Activated T-helper 1 cell treated with anti-CD3 and anti-CD28 coated beads, Interleukin-12 subunit alpha, Interleukin-12 subunit beta, Interleukin-2, Interleukin-4 antibody, amounts not matched to agents 30 ng/mL and 10 ng/mL and 1 ng/mL, durations not matched to agents 14 hours and 24 hours and 36 hours (primary cell): ENCODE measurements at regions not wholly inside any gene's neighbourhood (a gene's known extent, or its start where the extent isn't known, plus 50 kb on each side); places are given as distances from the start of the nearest gene placed in this dataset.

ENCODE experiments used
- DNase-seq: peaks from one replicate; pipeline ENCODE4 v3.0.0; 2021; ENCODE audit warnings: low spot score
- H3K27ac Mint-ChIP-seq: one replicate; pipeline ENCODE4 v1.8.0; 2021; ENCODE audit warnings: mild to moderate bottlenecking, mixed read lengths
- H3K27me3 Mint-ChIP-seq: one replicate; pipeline ENCODE4 v1.8.0; 2022; ENCODE audit warnings: mild to moderate bottlenecking, moderate library complexity, mixed read lengths; ENCODE audit not compliant: insufficient read depth
- H3K36me3 Mint-ChIP-seq: one replicate; pipeline ENCODE4 v1.8.0; 2021; ENCODE audit warnings: low read depth, mixed read lengths
- H3K4me1 Mint-ChIP-seq: one replicate; pipeline ENCODE4 v1.8.0; 2021; ENCODE audit warnings: low read depth, mixed read lengths
- H3K4me3 Mint-ChIP-seq: one replicate; pipeline ENCODE4 v1.8.0; 2021; ENCODE audit warnings: mild to moderate bottlenecking, moderate library complexity, mixed read lengths
- H3K9me3 Mint-ChIP-seq: one replicate; pipeline ENCODE4 v1.8.0; 2021; ENCODE audit warnings: mixed read lengths
- intact Hi-C: fragments of 100-400 bp; cut with micrococcal nuclease; formaldehyde crosslinking; loops from one replicate; pipeline ENCODE4 v1.15.1; 2024

DNA sequence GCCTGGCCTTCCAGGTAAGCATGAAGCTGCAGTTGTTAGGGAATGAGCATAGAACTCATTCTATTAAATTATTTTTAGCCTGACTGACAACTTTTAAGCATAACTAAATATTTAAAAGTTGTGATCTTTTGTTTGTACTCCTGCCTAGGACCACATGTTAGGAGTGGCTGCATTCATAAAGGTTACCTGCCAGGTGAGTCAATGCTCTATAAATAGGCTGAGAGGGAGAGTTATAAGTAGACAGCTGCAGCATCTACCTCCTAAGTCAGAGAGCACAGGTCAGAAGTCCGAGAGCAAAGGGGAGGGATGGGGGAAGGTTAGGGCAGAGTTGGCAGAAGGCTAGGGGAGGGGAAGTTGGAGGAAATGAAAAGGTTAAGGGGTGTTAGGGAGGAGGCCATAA lies 292.4 kb upstream of the TLE4 start:
- no peak for DNase-seq
- Mint-ChIP-seq H3K36me3 (no peaks in the 10 kb centered on the region), H3K4me3 (no peak overlapping the region), H3K27me3 (peaks cover under 1% of the 10 kb centered on the region), H3K27ac (no peak overlapping the region), H3K4me1 (no peaks in the 10 kb centered on the region), H3K9me3 (no peaks in the 10 kb centered on the region)
- intact Hi-C loops: loop anchor here (5.0 kb wide), 1 partner anchor 1728 kb away; no protein-coding TSS in a partner anchor

DNA sequence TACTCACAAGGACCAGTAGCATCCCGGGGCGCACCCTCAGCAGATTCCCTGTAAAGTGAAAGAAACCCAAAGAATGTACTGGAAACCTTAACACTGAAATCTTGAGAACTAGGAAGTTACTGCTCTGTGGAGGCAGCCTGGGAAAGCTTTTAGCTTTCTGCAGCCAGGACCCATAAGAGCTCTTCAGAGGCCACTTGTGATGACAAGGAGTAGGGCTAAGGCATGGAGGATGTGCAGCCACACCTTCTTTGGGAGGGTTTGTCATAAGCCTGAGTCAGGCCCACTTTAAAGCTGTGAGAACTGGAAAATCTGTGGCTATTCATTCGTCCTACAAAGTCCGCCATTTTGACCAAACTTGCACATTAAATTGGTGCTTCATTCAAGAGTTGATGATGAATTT lies 291.1 kb upstream of the TLE4 start:
- intact Hi-C loops: no loop called here
- Mint-ChIP-seq H3K36me3 (no peaks in the 10 kb centered on the region), H3K4me1 (no peaks in the 10 kb centered on the region), H3K27me3 (no peaks in the 10 kb centered on the region), H3K9me3 (no peaks in the 10 kb centered on the region), H3K4me3 (no peak overlapping the region), H3K27ac (no peak overlapping the region)
- no peak for DNase-seq

DNA sequence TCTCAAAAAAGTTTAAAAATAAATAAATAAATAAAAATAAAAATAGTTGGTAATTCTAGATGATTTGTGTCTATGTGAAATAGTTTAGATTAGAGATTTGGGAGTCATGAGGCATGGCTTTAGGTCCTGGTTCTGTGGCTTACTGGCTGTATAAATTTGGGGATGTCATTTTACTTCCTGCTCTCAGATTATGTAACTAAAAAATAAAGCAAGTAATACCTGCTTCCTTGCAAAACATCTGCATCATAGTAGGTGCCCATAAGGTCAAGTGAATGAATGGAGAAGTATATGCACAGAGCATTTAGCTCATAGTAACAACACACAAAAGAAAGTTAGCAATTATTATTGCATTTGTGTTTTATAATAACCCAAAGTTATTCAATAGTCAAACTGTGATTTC lies 287.7 kb upstream of the TLE4 start:
- intact Hi-C loops: no loop called here
- Mint-ChIP-seq H3K27ac (no peak overlapping the region), H3K36me3 (no peaks in the 10 kb centered on the region), H3K27me3 (no peaks in the 10 kb centered on the region), H3K4me3 (no peak overlapping the region), H3K9me3 (no peaks in the 10 kb centered on the region), H3K4me1 (no peaks in the 10 kb centered on the region)
- no peak for DNase-seq

DNA sequence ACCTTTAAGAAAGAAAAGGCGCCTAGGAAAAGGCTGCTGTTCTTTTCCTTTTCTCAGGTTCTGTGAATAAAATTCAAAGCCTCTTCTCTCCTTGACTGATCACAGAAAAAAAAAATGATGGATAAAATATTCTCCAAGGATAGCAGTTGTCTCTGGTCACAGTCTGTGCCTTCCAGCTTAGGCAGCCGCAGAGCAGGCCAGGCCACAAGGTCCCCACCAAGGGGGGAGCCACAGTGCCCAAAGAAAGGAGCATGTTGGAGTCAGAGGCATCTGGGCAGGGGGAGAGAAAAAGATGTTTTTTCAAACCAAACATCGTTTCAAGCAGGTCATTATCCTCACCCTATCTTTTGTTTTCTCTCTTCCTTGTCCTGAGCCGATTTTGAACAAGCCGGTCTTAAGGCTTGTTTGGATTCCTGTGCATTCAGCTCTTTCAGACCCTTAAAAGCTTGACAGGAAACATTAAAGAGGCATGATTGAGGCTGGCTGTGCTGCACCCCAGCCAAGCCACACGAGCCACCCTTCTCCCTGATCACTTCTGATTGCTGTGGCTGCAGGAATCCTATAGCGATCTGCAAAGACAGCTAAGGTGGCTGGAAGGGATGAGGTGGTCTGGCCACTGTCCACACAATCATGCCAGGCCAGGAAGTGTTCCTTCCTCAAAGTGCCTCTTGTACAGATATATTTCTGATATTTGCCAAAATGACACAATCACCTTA lies 284.6 kb upstream of the TLE4 start:
- H3K27me3 Mint-ChIP-seq: no peaks in the 10 kb centered on the region
- H3K27ac Mint-ChIP-seq: no peak overlapping the region
- H3K36me3 Mint-ChIP-seq: no peaks in the 10 kb centered on the region
- H3K9me3 Mint-ChIP-seq: no peaks in the 10 kb centered on the region
- no peak overlapping the region for H3K4me3 Mint-ChIP-seq
- DNase-seq: no peak
- H3K4me1 Mint-ChIP-seq: no peaks in the 10 kb centered on the region
- intact Hi-C loops: no loop called here

DNA sequence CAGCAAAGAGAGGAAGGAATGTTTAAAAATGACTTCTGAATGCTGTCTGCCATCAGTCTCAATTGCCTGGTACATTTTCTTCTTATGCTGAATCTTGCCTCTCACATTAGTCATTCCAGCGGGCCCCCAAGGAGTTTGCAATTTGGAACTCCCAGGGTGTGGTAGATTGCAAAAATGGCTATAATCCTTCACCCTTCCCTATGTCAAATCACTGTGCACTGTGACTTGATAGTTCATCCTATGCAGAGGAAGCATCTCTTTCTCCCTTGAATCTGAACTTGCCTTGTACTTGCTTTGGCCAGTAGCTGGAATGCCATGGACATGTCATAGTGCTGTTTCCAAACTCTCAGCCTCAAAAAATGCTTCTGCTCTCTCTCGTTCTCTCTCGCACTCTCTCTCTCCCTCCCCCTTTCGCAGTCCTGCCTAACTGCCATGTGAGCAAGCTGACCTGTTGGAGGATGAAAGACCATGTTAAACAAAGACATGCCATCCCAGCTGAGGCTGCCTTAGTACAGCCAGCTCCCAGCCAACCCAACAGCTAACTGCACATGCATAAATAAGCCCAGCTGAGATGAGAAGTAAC lies 284.0 kb upstream of the TLE4 start:
- Mint-ChIP-seq H3K4me3 (no peak overlapping the region), H3K4me1 (no peaks in the 10 kb centered on the region), H3K9me3 (no peaks in the 10 kb centered on the region), H3K27ac (no peak overlapping the region), H3K36me3 (no peaks in the 10 kb centered on the region), H3K27me3 (no peaks in the 10 kb centered on the region)
- DNase-seq: no peak
- intact Hi-C loops: no loop called here

DNA sequence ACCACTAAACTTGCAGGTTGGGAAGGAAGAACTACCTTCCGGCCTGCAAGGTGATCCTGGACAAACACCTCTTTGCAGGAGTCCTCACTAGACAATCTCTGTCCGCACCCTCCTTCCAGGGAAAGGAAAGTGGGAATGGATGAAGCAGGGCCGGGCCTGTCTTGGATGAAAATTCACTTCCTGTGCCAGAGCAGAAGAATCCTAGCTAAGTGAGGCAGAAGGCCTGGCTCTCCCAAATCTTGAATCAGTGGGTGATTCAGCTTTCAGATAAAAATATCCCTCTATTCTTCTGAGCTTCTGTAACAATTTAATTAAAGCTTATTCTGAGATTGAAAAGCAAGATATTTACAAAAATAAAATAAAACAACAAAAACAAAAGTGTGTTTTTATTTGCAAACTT lies 281.9 kb upstream of the TLE4 start:
- H3K4me1 Mint-ChIP-seq: no peaks in the 10 kb centered on the region
- H3K27ac Mint-ChIP-seq: no peak overlapping the region
- intact Hi-C loops: no loop called here

DNA sequence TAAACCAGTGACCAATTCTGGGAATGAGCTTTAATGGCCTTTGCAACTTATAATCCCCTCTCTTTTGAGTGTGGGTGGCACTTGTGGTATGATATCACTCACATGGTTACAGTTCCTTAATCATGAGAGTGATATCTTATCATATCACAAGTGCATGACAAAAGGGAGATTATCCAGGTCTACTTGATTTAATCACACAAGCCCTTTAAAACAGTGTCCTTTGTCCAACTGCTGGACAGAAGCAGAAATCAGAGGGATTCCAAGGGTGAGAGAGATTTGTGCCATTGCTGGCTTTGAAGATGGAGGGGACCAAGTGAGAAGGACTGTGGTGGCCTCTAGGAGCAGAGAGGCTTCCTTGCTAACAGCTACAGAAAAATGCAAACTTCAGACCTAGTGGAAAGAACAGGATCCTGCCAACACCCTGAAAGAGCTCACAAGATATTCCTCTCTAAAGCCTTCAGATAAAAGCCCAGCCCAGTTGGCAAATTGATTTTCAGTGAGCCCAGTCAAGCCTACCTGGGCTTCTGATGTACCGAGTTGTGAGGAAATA lies 279.0 kb upstream of the TLE4 start:
- intact Hi-C loops: no loop called here
- no peak for DNase-seq
- no peaks in the 10 kb centered on the region for H3K9me3 Mint-ChIP-seq
- no peaks in the 10 kb centered on the region for H3K36me3 Mint-ChIP-seq
- no peaks in the 10 kb centered on the region for H3K4me1 Mint-ChIP-seq
- H3K27me3 Mint-ChIP-seq: no peaks in the 10 kb centered on the region
- no peak overlapping the region for H3K4me3 Mint-ChIP-seq
- H3K27ac Mint-ChIP-seq: no peak overlapping the region

More for the DNA sequence above, 281.9 kb upstream of the TLE4 start:
- Mint-ChIP-seq H3K36me3 (no peaks in the 10 kb centered on the region), H3K9me3 (no peaks in the 10 kb centered on the region), H3K27me3 (no peaks in the 10 kb centered on the region), H3K4me3 (no peak overlapping the region)
- no peak for DNase-seq

DNA sequence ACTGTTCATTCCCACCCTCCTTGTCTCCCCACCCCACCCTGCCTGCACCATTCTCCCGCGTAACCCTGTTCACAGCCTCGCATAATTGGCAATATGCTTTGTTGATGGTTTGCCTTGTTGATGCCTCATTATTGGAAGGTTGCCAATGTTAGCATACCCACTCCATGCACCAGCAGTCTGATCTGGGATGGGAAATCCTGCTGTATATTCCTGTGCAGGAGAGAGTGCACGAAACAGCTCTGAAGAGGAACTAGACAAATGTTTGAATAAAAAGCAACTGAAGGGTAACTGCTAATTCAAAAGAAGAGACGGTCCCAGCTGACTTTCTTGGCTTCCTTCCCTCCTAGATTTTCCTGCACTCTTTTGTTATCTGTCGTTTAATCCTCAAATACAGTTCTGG lies 271.7 kb upstream of the TLE4 start:
- Mint-ChIP-seq H3K27me3 (no peaks in the 10 kb centered on the region), H3K9me3 (no peaks in the 10 kb centered on the region), H3K36me3 (no peaks in the 10 kb centered on the region), H3K4me1 (no peaks in the 10 kb centered on the region), H3K27ac (no peak overlapping the region), H3K4me3 (no peak overlapping the region)
- intact Hi-C loops: no loop called here
- no peak for DNase-seq

DNA sequence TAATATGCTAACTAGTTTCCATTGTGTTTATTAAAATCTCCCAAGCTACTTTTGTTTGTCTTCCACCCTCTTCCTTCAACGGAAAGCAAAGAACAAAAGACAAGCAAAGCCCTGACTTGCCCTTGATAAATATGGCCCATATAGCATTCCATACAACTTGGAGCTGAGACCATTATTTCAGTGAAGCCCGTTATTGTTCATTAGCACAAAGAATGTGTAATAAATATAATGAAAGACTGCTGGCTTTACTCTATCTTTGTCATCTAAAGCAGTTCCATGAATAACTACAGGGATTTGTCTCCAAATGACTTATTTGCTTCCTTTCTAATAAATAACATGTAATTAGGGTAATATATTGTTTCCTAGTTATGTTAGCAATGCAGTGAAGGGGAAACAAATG lies 270.7 kb upstream of the TLE4 start:
- intact Hi-C loops: no loop called here

DNA sequence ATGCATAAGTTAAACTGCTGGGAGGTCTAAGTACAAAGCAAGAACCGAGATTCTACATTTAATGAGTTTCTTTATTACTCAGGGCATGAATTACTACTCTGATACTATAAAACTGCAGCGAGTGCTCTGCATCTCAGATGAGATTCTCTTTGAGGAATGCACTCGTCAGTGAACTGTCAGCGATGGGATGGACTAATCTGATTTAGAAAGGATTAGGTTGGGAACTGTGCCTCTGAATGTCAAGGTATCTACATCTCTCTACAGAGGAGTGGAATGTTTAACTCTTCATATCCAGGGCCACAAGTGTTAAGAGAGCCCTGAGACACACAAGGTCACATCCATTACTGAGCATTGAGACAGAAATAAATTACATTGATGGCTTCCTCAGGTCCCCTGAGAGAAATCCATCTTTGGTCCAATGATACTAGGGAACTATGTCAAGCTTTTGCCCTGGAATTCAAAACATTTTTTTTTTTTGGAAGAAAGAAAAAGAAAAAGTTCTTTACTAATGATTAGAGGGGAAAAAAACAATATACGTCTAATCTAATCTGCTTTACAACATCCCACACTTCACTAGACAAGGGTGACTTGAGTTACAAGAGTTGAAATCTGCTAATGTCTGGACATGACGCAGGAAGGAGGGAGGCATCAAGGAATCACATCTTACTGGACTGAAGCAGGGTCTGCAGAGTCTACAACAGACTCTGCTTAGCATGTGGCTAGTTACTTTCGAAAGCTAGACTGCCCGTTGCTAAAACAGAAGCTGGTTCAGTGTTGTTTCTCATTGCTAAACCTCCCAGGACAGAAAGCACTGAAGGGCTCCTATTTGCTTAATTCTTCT lies 270.0 kb upstream of the TLE4 start:
- H3K27me3 Mint-ChIP-seq: no peaks in the 10 kb centered on the region
- H3K4me3 Mint-ChIP-seq: no peak overlapping the region
- intact Hi-C loops: no loop called here
- no peak for DNase-seq
- H3K4me1 Mint-ChIP-seq: no peaks in the 10 kb centered on the region
- no peak overlapping the region for H3K27ac Mint-ChIP-seq
- H3K9me3 Mint-ChIP-seq: no peaks in the 10 kb centered on the region
- H3K36me3 Mint-ChIP-seq: no peaks in the 10 kb centered on the region

More for the DNA sequence above, 270.7 kb upstream of the TLE4 start:
- H3K36me3 Mint-ChIP-seq: no peaks in the 10 kb centered on the region
- no peaks in the 10 kb centered on the region for H3K4me1 Mint-ChIP-seq
- H3K27ac Mint-ChIP-seq: no peak overlapping the region
- H3K9me3 Mint-ChIP-seq: no peaks in the 10 kb centered on the region
- H3K4me3 Mint-ChIP-seq: no peak overlapping the region
- no peak for DNase-seq
- no peaks in the 10 kb centered on the region for H3K27me3 Mint-ChIP-seq

DNA sequence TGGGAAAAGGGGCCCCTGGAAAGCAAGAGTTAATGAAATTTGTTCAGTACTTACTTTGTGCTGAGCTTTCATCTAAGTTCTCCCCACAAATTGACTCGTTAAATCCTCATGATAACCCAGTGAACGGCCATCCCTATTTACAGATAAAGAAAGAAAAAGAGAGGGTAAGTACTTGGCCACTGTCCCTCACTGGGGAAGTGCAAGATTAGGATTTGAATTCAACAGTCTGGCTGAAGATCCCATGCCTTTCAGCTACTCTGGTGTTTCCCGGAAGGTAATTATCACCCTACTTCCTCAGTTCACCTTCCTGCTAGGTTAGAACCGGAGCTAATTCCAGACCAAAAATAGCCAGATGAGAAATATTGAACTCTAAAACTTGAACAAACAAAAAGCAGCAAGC lies 269.2 kb upstream of the TLE4 start:
- no peak for DNase-seq
- no peak overlapping the region for H3K4me3 Mint-ChIP-seq
- intact Hi-C loops: no loop called here
- H3K27me3 Mint-ChIP-seq: no peaks in the 10 kb centered on the region
- H3K4me1 Mint-ChIP-seq: no peaks in the 10 kb centered on the region
- H3K9me3 Mint-ChIP-seq: no peaks in the 10 kb centered on the region
- H3K27ac Mint-ChIP-seq: no peak overlapping the region
- H3K36me3 Mint-ChIP-seq: no peaks in the 10 kb centered on the region

DNA sequence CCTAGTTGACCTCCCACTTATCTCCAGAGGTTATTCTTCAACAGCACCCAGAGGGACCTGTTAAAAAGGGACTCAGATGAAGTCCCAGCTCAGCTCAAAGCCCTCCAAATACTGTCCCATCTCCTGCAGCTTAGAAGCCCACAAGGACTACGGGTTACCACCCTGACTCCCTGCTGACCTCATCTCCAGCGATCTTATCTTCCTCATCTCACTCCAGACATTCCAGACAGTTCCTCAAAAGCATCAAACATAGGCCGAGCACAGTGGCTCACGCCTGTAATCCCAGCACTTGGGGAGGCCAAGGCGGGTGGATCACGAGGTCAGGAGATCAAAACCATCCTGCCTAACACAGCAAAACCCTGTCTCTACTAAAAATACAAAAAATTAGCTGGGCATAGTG lies 263.8 kb upstream of the TLE4 start:
- intact Hi-C loops: no loop called here
- no peak overlapping the region for H3K27ac Mint-ChIP-seq
- no peaks in the 10 kb centered on the region for H3K9me3 Mint-ChIP-seq
- no peak overlapping the region for H3K4me3 Mint-ChIP-seq
- no peaks in the 10 kb centered on the region for H3K36me3 Mint-ChIP-seq
- DNase-seq: no peak
- no peaks in the 10 kb centered on the region for H3K27me3 Mint-ChIP-seq
- no peaks in the 10 kb centered on the region for H3K4me1 Mint-ChIP-seq
